ENCODE measurements at regions not wholly inside any gene's neighbourhood (a gene's known extent, or its start where the extent isn't known, plus 50 kb on each side); places are given as distances from the start of the nearest gene placed in this dataset.

DNA sequence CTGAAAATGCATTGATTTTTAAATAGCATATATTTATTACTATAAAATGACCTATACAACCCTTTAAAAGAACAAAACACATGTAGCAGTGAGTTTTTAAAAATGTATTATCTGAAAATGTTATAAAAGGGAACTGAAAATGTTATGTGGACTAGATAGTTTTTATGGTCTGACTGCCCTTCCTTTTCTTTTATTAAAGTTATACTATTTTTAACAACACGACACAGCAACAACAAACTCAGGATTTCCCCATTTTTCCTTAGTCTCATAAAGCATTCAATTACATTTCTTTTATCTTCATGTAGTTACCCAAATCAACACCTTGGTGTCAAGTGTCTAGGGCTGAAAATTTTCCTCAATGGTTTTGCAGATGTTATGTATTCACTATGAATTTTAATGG lies 132.8 kb upstream of the TMEFF2 start:
- Histone ChIP-seq H3K9me3 (no peaks in the 10 kb centered on the region), H3K27ac (no peak overlapping the region), H3K4me3 (no peak overlapping the region), H3K27me3 (replicated peaks; ENCODE audit: insufficient read depth) (no peaks in the 10 kb centered on the region), H3K36me3 (no peaks in the 10 kb centered on the region), H3K4me1 (ENCODE audit: control insufficient read depth in 1 of 2, low read depth in 2 of 2) (no peaks in the 10 kb centered on the region)
- no peak for ATAC-seq (ENCODE audit: insufficient number of reproducible peaks, low FRiP score, low read depth)
- no peak for DNase-seq (ENCODE audit: low spot score)
- no peak for TF ChIP-seq CTCF (IDR thresholded peaks at IDR 0.05)

DNA sequence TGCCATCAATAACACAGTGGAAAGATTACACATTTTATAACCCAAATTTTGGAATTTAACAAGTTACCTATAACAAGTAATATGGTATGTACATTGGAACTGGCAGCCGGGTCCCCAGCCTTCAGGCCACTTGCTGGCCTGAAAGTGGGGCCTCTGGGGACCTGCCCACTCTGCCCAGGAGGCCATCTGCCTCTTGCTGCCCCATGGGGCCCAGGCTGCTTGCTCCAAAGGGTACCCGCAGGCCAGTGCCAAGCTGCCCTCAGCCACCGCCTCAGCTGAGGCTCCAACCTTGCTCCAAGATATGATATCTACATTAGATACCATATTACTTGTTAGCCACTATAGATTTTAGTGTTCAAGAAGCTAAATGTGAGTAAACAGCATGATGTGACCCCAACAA lies 120.8 kb upstream of the TMEFF2 start:
- Histone ChIP-seq H3K27ac (no peak overlapping the region), H3K27me3 (replicated peaks; ENCODE audit: insufficient read depth) (no peaks in the 10 kb centered on the region), H3K4me3 (no peak overlapping the region), H3K4me1 (ENCODE audit: control insufficient read depth in 1 of 2, low read depth in 2 of 2) (no peaks in the 10 kb centered on the region), H3K36me3 (no peaks in the 10 kb centered on the region), H3K9me3 (no peaks in the 10 kb centered on the region)
- TF ChIP-seq CTCF (IDR thresholded peaks at IDR 0.05) = no peak
- ATAC-seq (ENCODE audit: insufficient number of reproducible peaks, low FRiP score, low read depth) (no peak), DNase-seq (ENCODE audit: low spot score) (no peak)

DNA sequence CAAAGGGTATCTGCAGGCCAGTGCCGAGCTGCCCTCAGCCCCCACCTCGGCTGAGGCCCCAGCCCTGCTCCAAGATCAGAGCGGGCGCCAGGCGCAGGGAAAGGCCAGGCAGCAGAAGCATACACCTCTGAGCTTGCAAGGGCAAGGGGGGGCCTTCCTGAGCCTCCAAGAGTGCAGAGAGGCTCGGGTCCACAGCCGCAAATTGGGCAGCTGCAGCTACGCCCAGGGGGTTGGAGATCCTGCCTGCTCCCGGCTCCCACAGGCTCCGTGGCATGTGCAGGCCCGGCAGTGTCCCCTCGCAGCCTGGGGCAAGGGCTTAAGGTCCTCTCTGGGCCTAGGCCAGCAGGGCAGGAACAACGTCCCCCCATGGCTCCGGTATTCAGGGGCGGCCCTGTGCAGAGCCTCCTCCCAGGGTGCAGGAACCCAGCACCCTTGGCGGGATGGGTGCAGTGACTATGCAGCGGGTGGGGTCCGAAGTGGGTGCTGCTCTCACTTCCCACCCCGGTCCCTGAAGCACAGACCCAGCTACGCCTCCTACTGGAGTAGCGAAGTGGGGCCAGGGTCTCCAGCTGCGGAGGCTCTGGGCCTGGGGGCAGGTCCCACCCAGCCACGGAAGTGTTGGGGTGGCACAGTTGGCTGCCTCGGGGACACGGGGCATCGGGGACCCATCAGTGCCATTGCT lies 120.2 kb upstream of the TMEFF2 start:
- no peak for TF ChIP-seq CTCF (IDR thresholded peaks at IDR 0.05)
- Histone ChIP-seq H3K9me3 (no peaks in the 10 kb centered on the region), H3K4me3 (no peak overlapping the region), H3K27ac (no peak overlapping the region), H3K4me1 (ENCODE audit: control insufficient read depth in 1 of 2, low read depth in 2 of 2) (no peaks in the 10 kb centered on the region), H3K27me3 (replicated peaks; ENCODE audit: insufficient read depth) (no peaks in the 10 kb centered on the region), H3K36me3 (no peaks in the 10 kb centered on the region)
- DNase-seq (ENCODE audit: low spot score) (no peak), ATAC-seq (ENCODE audit: insufficient number of reproducible peaks, low FRiP score, low read depth) (no peak)

DNA sequence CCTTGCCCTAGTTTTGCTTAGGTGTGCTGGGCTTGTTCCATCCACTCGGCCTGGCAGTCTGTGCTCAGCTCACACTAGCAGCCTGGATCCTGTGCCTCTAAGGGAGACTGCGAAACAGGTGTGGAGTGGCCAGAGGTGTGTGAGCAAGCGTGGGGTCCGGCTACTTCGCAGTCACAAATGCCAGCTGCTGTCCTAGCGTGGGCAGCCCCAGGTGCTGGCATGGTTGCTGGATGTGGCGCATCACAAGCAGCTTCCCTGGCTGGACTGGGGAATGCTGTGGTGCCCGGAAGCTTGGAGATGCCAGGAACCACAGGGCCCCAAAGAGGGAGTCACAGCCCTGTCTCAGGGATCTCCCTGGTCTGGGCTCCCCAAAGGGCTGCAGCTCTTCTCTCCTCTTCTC lies 119.0 kb upstream of the TMEFF2 start:
- Histone ChIP-seq H3K36me3 (no peaks in the 10 kb centered on the region), H3K4me1 (ENCODE audit: control insufficient read depth in 1 of 2, low read depth in 2 of 2) (no peaks in the 10 kb centered on the region), H3K9me3 (no peaks in the 10 kb centered on the region), H3K27me3 (replicated peaks; ENCODE audit: insufficient read depth) (no peaks in the 10 kb centered on the region), H3K27ac (no peak overlapping the region), H3K4me3 (no peak overlapping the region)
- no peak for TF ChIP-seq CTCF (IDR thresholded peaks at IDR 0.05)
- no peak for DNase-seq (ENCODE audit: low spot score)
- no peak for ATAC-seq (ENCODE audit: insufficient number of reproducible peaks, low FRiP score, low read depth)

- Histone ChIP-seq H3K4me3 (no peak overlapping the region), H3K36me3 (no peaks in the 10 kb centered on the region), H3K9me3 (no peaks in the 10 kb centered on the region), H3K27me3 (replicated peaks; ENCODE audit: insufficient read depth) (no peaks in the 10 kb centered on the region), H3K27ac (no peak overlapping the region), H3K4me1 (ENCODE audit: control insufficient read depth in 1 of 2, low read depth in 2 of 2) (no peaks in the 10 kb centered on the region)
- DNase-seq (ENCODE audit: low spot score) (no peak), ATAC-seq (ENCODE audit: insufficient number of reproducible peaks, low FRiP score, low read depth) (no peak)
- no peak for TF ChIP-seq CTCF (IDR thresholded peaks at IDR 0.05)
These were observed 117.1 kb upstream of the TMEFF2 start for GRCh38 chr2:192311701-192312460.

Data from thoracic aorta (tissue), 2 donors.